OCI-LY7 (cell line): ENCODE measurements at regions not wholly inside any gene's neighbourhood (a gene's known extent, or its start where the extent isn't known, plus 50 kb on each side); places are given as distances from the start of the nearest gene placed in this dataset.

Experiments used
- BruUV-seq: library from RNA; stranded (reverse); fragments of 400-500 nt; replicated peaks from 2 replicates; lab custom pipeline; 2021; lab: Mats Ljungman, UMichigan
- CTCF ChIA-PET: fragments of 300-600 bp; sonication (Branson Sonifier 250); formaldehyde crosslinking; loops from one replicate; lab custom pipeline; 2022; ENCODE audit warnings: antibody characterized with exemption; ENCODE audit not compliant: unreplicated experiment; lab: Charles Lee
- POLR2A ChIA-PET: fragments of 300-600 bp; sonication (Branson Sonifier 250); formaldehyde crosslinking; loops from one replicate; lab custom pipeline; 2022; ENCODE audit warnings: antibody characterized with exemption; lab: Charles Lee
- DNase-seq: peaks from one replicate; pipeline ENCODE4 v3.0.0-alpha.2; 2015; ENCODE audit warnings: low spot score
- H2AFZ ChIP-seq: fragments of 200-600 bp; sonication (generic), shearing (Covaris generic); 2 replicates; pipeline ENCODE4 v1.6.1; 2014; ENCODE audit warnings: mild to moderate bottlenecking, antibody characterized with exemption, low read length, moderate library complexity
- H3K27ac ChIP-seq: fragments of 200-600 bp; sonication (generic); 2 replicates; pipeline ENCODE4 v1.5.1; 2014; ENCODE audit warnings: mixed run types, low read depth, mild to moderate bottlenecking, moderate library complexity, low read length, inconsistent platforms; ENCODE audit not compliant: poor library complexity, severe bottlenecking
- H3K36me3 ChIP-seq: fragments of 200-600 bp; sonication (generic); 2 replicates; pipeline ENCODE4 v1.6.1; 2014; ENCODE audit warnings: mild to moderate bottlenecking, antibody characterized with exemption, low read length, moderate library complexity, mixed read lengths; ENCODE audit not compliant: insufficient read depth
- H3K4me1 ChIP-seq: fragments of 200-600 bp; sonication (generic); 2 replicates; pipeline ENCODE4 v1.5.1; 2014; ENCODE audit warnings: mild to moderate bottlenecking, low read length; ENCODE audit not compliant: insufficient read depth, poor library complexity, severe bottlenecking
- H3K4me2 ChIP-seq: fragments of 200-600 bp; sonication (generic); 2 replicates; pipeline ENCODE4 v1.6.1; 2014; ENCODE audit warnings: mild to moderate bottlenecking, low read length
- H3K4me3 ChIP-seq: fragments of 200-600 bp; sonication (generic); 2 replicates; pipeline ENCODE4 v1.5.1; 2014; ENCODE audit warnings: mild to moderate bottlenecking, low read depth, low read length; ENCODE audit not compliant: poor library complexity, severe bottlenecking
- H3K79me2 ChIP-seq: fragments of 200-600 bp; sonication (generic); 2 replicates; pipeline ENCODE4 v1.6.1; 2016; ENCODE audit warnings: low read depth, mild to moderate bottlenecking, low read length, moderate library complexity, mixed read lengths; ENCODE audit not compliant: insufficient read depth
- H3K9me2 ChIP-seq: fragments of 200-600 bp; sonication (generic); 2 replicates; pipeline ENCODE4 v1.6.1; 2016; ENCODE audit warnings: mild to moderate bottlenecking, low read length, mixed read lengths; ENCODE audit not compliant: insufficient read depth
- H3K9me3 ChIP-seq: fragments of 200-600 bp; sonication (generic); 2 replicates; pipeline ENCODE4 v1.6.1; 2014; ENCODE audit warnings: mild to moderate bottlenecking, mixed run types, low read length, mixed read lengths
- H4K20me1 ChIP-seq: fragments of 200-600 bp; sonication (generic); 2 replicates; pipeline ENCODE4 v1.6.1; 2014; ENCODE audit warnings: mild to moderate bottlenecking, antibody characterized with exemption, low read length, moderate library complexity, mixed read lengths; ENCODE audit not compliant: insufficient read depth
- CTCF ChIP-seq: fragments of 200-600 bp; sonication (generic); conservative IDR thresholded peaks from 2 replicates; pipeline ENCODE4 v1.5.1; 2014; ENCODE audit warnings: mild to moderate bottlenecking, antibody characterized with exemption, low read length, moderate library complexity, mixed read lengths
- EZH2phosphoT487 ChIP-seq: fragments of 200-600 bp; sonication (generic); IDR thresholded peaks from 2 replicates; pipeline ENCODE4 v1.6.1; 2018; ENCODE audit warnings: low read depth, borderline replicate concordance, mild to moderate bottlenecking, mixed run types, antibody characterized with exemption, low read length, moderate library complexity, mixed read lengths
- intact Hi-C: fragments of 100-400 bp; cut with micrococcal nuclease; formaldehyde crosslinking; loops from one replicate; pipeline ENCODE4 v1.10.0; 2022; ENCODE audit not compliant: unreplicated experiment

- Histone ChIP-seq H3K9me2 (no peaks in the 10 kb centered on the region), H3K27ac (no peak overlapping the region), H3K4me3 (no peak overlapping the region), H2AFZ (no peak overlapping the region), H3K4me2 (no peak overlapping the region), H3K36me3 (no peaks in the 10 kb centered on the region), H4K20me1 (no peaks in the 10 kb centered on the region), H3K9me3 (no peaks in the 10 kb centered on the region), H3K4me1 (no peaks in the 10 kb centered on the region), H3K79me2 (no peaks in the 10 kb centered on the region)
- ChIA-PET POLR2A (no interaction called here), CTCF (no interaction called here)
- no peak for TF ChIP-seq CTCF
- no peak for TF ChIP-seq EZH2phosphoT487
- intact Hi-C loops: no loop called here
- no TSS peak for BruUV-seq
- no peak for DNase-seq
These were observed 61.9 kb upstream of the NR2F2 start for GRCh38 chr15:96268442-96269204.

GRCh38 chr15:96270581-96271172 is 59.8 kb upstream of the NR2F2 start:
- CTCF ChIA-PET: no interaction called here
- H3K4me3 ChIP-seq: no peak overlapping the region
- POLR2A ChIA-PET: no interaction called here
- H3K27ac ChIP-seq: no peak overlapping the region
- no peaks in the 10 kb centered on the region for H3K9me2 ChIP-seq
- no peaks in the 10 kb centered on the region for H4K20me1 ChIP-seq
- no peaks in the 10 kb centered on the region for H3K36me3 ChIP-seq
- H2AFZ ChIP-seq: no peak overlapping the region
- no peak for DNase-seq
- no peaks in the 10 kb centered on the region for H3K79me2 ChIP-seq
- no peaks in the 10 kb centered on the region for H3K4me1 ChIP-seq
- H3K4me2 ChIP-seq: no peak overlapping the region
- H3K9me3 ChIP-seq: no peaks in the 10 kb centered on the region
- BruUV-seq: no TSS peak
- intact Hi-C loops: no loop called here
- TF ChIP-seq CTCF: no peak
- TF ChIP-seq EZH2phosphoT487: no peak

- CTCF ChIA-PET: no interaction called here
- POLR2A ChIA-PET: no interaction called here
- no peak overlapping the region for H3K4me3 ChIP-seq
- no peak overlapping the region for H3K4me2 ChIP-seq
- BruUV-seq: no TSS peak
- H3K36me3 ChIP-seq: no peaks in the 10 kb centered on the region
- H3K9me3 ChIP-seq: no peaks in the 10 kb centered on the region
- no peak for TF ChIP-seq EZH2phosphoT487
- no peak for TF ChIP-seq CTCF
- no peak for DNase-seq
- H3K79me2 ChIP-seq: no peaks in the 10 kb centered on the region
- no peaks in the 10 kb centered on the region for H4K20me1 ChIP-seq
- H3K4me1 ChIP-seq: no peaks in the 10 kb centered on the region
- no peaks in the 10 kb centered on the region for H3K9me2 ChIP-seq
- intact Hi-C loops: no loop called here
- H2AFZ ChIP-seq: no peak overlapping the region
- H3K27ac ChIP-seq: no peak overlapping the region
These were observed 58.1 kb upstream of the NR2F2 start for GRCh38 chr15:96272427-96272826.
